GM12878 (cell line): ENCODE measurements at regions not wholly inside any gene's neighbourhood (a gene's known extent, or its start where the extent isn't known, plus 50 kb on each side); places are given as distances from the start of the nearest gene placed in this dataset.

Experiments
- ATAC-seq: fragments of 200-7000 bp; cut with Tn5 transposase; 3 replicates; pipeline ENCODE4 v1.9.1; 2020; ENCODE audit warnings: mild to moderate bottlenecking, moderate library complexity
- BruUV-seq: library from RNA; stranded (reverse); fragments of 400-500 nt; replicated peaks from 2 replicates; lab custom pipeline; 2021; lab: Mats Ljungman, UMichigan
- CTCF ChIA-PET: fragments of 300-600 bp; sonication (Branson Sonifier 250); formaldehyde crosslinking; extraction: SDS; loops from one replicate; lab custom pipeline; 2021; ENCODE audit warnings: inconsistent platforms; lab: Yijun Ruan, JAX
- POLR2A ChIA-PET: fragments of 350-600 bp; formaldehyde crosslinking; extraction: SDS; loops from one replicate; lab custom pipeline; 2021; ENCODE audit warnings: inconsistent platforms; lab: Charles Lee
- RAD21 ChIA-PET: fragments of 300-600 bp; sonication (Branson Sonifier 250); formaldehyde crosslinking; loops from one replicate; lab custom pipeline; 2023; ENCODE audit warnings: antibody characterized with exemption; ENCODE audit not compliant: unreplicated experiment; lab: Charles Lee
- SMC1A ChIA-PET: fragments of 300-600 bp; sonication (Branson Sonifier 250); formaldehyde crosslinking; loops from one replicate; lab custom pipeline; 2023; ENCODE audit not compliant: unreplicated experiment, uncharacterized antibody; lab: Charles Lee
- DNase-seq: peaks from one replicate; pipeline ENCODE4 v3.0.0-alpha.2; 2011; ENCODE audit warnings: low read depth, low spot score
- FAIRE-seq: peaks from 3 replicates; lab custom pipeline; 2011; peaks lifted over from hg19 to GRCh38; lab: Jason Lieb, UNC
- H2AFZ ChIP-seq: 2 replicates; pipeline ENCODE4 v1.6.0; 2011; ENCODE audit warnings: low read depth, low read length, control low read depth; ENCODE audit not compliant: control insufficient read depth
- H3K27ac ChIP-seq: 2 replicates; pipeline ENCODE4 v1.5.1; 2011; ENCODE audit warnings: control low read depth; ENCODE audit not compliant: control insufficient read depth, insufficient read depth
- H3K27me3 ChIP-seq, 2 experiments: replicated peaks in 1 of 2; 2 replicates each; pipeline versions ENCODE4 v1.6.0 to v1.6.1; 2011; ENCODE audit warnings: low read length in 1 of 2; ENCODE audit not compliant: control insufficient read depth in 2 of 2, insufficient read depth in 2 of 2
- H3K36me3 ChIP-seq, 2 experiments: 2 replicates each; pipeline ENCODE4 v1.5.1; 2011; ENCODE audit warnings: low read length in 1 of 2; ENCODE audit not compliant: control insufficient read depth in 2 of 2, insufficient read depth in 2 of 2
- H3K4me1 ChIP-seq: 2 replicates; pipeline ENCODE4 v1.6.1; 2011; ENCODE audit warnings: mild to moderate bottlenecking, low read length, moderate library complexity, mixed read lengths; ENCODE audit not compliant: control insufficient read depth, insufficient read depth
- H3K4me2 ChIP-seq: 2 replicates; pipeline ENCODE4 v1.6.0; 2011; ENCODE audit warnings: control low read depth; ENCODE audit not compliant: control insufficient read depth, insufficient read depth
- H3K4me3 ChIP-seq: fragments of 200-600 bp; sonication (generic); 2 replicates; pipeline ENCODE4 v1.5.1; 2016
- H3K79me2 ChIP-seq: 2 replicates; pipeline ENCODE4 v1.6.0; 2011; ENCODE audit warnings: low read length; ENCODE audit not compliant: control insufficient read depth, insufficient read depth
- H3K9ac ChIP-seq: 2 replicates; pipeline ENCODE4 v1.8.0; 2011; ENCODE audit warnings: low read length, control low read depth, mixed read lengths; ENCODE audit not compliant: control insufficient read depth, insufficient read depth
- H3K9me3 ChIP-seq: replicated peaks from 3 replicates; pipeline ENCODE4 v1.5.1; 2011; ENCODE audit warnings: mild to moderate bottlenecking, low read length; ENCODE audit not compliant: control insufficient read depth, insufficient read depth
- H4K20me1 ChIP-seq: 2 replicates; pipeline ENCODE4 v1.6.0; 2011; ENCODE audit not compliant: control insufficient read depth, insufficient read depth
- CHD2 ChIP-seq: IDR thresholded peaks from 2 replicates; pipeline ENCODE4 v1.6.1; 2011; ENCODE audit warnings: low read depth, low read length, improper control_type of control experiment, borderline replicate concordance
- CREB1 ChIP-seq: IDR thresholded peaks from 2 replicates; pipeline ENCODE4 v1.6.1; 2012; ENCODE audit warnings: low read depth, mild to moderate bottlenecking, inconsistent platforms
- EED ChIP-seq: sonication (generic); IDR thresholded peaks from 2 replicates; pipeline ENCODE4 v1.6.1; 2016; ENCODE audit warnings: antibody characterized with exemption, low read depth
- ESRRA ChIP-seq: IDR thresholded peaks from 2 replicates; pipeline ENCODE4 v1.6.1; 2012; ENCODE audit warnings: mild to moderate bottlenecking, low read length, improper control_type of control experiment
- NR2F1 ChIP-seq: fragments of 450-650 bp; conservative IDR thresholded peaks from 2 replicates; pipeline ENCODE4 v1.6.1; 2017; ENCODE audit warnings: mild to moderate bottlenecking
- PML ChIP-seq: IDR thresholded peaks from 2 replicates; pipeline ENCODE4 v1.6.1; 2012; ENCODE audit warnings: low read length, inconsistent platforms
- RAD21 ChIP-seq: IDR thresholded peaks from 2 replicates; pipeline ENCODE4 v1.6.1; 2011; ENCODE audit warnings: mild to moderate bottlenecking, low read depth, low read length, moderate library complexity; ENCODE audit not compliant: insufficient read depth
- ZBED1 ChIP-seq: IDR thresholded peaks from 2 replicates; pipeline ENCODE4 v1.6.1; 2016; ENCODE audit warnings: borderline replicate concordance
- ZNF384 ChIP-seq: IDR thresholded peaks from 2 replicates; pipeline ENCODE4 v1.6.1; 2012; ENCODE audit warnings: low read depth, mild to moderate bottlenecking, low read length, improper control_type of control experiment, borderline replicate concordance
- WGBS: methylation state at CpG from one replicate; pipeline ENCODE4 v1.1.6; 2016; ENCODE audit warnings: low lambda C conversion rate; ENCODE audit not compliant: insufficient replicate concordance, insufficient coverage; ENCODE audit errors: missing lambda C conversion rate; 5-methylcytosine and 5-hydroxymethylcytosine counted together
- in situ Hi-C: fragments of 300-500 bp; cut with MboI; formaldehyde crosslinking; loops from 9 replicates; pipeline ENCODE4 v1.14.3; 2018; ENCODE audit warnings: mixed read lengths
- intact Hi-C: fragments of 100-400 bp; cut with micrococcal nuclease; formaldehyde crosslinking; loops from one replicate; pipeline ENCODE4 v1.14.2; 2022; ENCODE audit not compliant: unreplicated experiment
- TF ChIP-seq, protein P1 (sequence below): IDR thresholded peaks from 2 replicates; pipeline ENCODE4 v1.6.1; 2011; ENCODE audit warnings: borderline replicate concordance, low read depth, mild to moderate bottlenecking, moderate library complexity, low read length; ENCODE audit not compliant: insufficient read depth, poor library complexity, severe bottlenecking
- TF ChIP-seq, protein P2 (sequence below): IDR thresholded peaks from 2 replicates; pipeline ENCODE4 v1.6.1; 2012; ENCODE audit warnings: low read depth, low read length, improper control_type of control experiment

DNA sequence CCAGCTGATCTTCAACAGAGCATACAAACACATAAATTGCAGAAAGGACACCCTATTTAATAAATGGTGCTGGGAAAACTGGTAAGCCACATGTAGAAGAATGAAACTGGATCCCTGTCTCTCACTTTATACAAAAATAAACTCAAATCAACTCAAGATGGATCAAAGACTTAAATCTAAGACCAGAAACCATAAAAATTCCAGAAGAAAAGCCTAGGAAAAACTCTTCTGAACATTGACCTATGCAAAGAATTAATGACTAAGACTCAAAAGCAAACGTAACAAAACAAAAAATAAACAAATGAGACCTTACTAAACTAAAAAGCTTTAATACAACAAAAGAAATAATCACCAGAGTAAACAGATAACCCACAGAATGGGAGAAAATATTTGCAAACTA lies 74.5 kb upstream of the ABCC4 start (continued):
- TF ChIP-seq, protein P1, sequence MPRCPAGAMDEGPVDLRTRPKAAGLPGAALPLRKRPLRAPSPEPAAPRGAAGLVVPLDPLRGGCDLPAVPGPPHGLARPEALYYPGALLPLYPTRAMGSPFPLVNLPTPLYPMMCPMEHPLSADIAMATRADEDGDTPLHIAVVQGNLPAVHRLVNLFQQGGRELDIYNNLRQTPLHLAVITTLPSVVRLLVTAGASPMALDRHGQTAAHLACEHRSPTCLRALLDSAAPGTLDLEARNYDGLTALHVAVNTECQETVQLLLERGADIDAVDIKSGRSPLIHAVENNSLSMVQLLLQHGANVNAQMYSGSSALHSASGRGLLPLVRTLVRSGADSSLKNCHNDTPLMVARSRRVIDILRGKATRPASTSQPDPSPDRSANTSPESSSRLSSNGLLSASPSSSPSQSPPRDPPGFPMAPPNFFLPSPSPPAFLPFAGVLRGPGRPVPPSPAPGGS, result no peak
- TF ChIP-seq NR2F1 (no peak), CHD2 (no peak)

DNA sequence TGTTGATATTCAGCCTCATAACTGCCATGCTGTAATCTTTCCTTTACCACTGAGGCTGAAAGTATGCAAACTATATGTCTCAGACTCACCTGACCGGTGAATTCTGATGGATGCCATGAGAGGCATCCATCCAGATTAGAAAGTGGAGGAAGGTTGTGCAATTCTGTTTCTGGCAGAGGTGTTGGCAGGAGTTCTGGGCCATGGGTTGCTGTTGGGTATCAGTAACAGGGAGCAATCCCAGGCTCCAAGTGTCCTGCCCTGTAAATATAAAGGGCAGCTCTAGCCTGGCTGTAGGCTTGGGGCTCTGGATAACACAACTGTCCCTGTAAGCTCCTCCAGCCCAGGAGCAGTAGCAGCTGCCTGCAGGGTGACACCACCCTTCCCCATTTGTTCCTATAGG lies 77.4 kb upstream of the ABCC4 start:
- ChIA-PET RAD21 (interaction anchor here (0.8 to 9.8 kb wide), 5 partner anchors 18 to 187 kb away, joined by 3 to 222 read pairs (median 4); no protein-coding TSS in a partner anchor), CTCF (interaction anchor here (1.7 to 11.8 kb wide), 7 partner anchors 9 to 195 kb away, joined by 5 to 340 read pairs (median 36); partner anchors contain the start of gene ABCC4), SMC1A (interaction anchor here (0.6 to 10.3 kb wide), 7 partner anchors 15 to 278 kb away, joined by 3 to 229 read pairs (median 6); partner anchors contain the start of gene ABCC4), POLR2A (no interaction called here)
- no peaks in the 10 kb centered on the region for H3K79me2 ChIP-seq
- H3K27ac ChIP-seq, result no peak overlapping the region
- BruUV-seq, result no TSS peak
- no peak for ATAC-seq
- no peak overlapping the region for H3K4me3 ChIP-seq
- peaks cover 16% of the 10 kb centered on the region for H3K4me1 ChIP-seq
- H3K9ac ChIP-seq, result no peak overlapping the region
- TF ChIP-seq, protein P2, sequence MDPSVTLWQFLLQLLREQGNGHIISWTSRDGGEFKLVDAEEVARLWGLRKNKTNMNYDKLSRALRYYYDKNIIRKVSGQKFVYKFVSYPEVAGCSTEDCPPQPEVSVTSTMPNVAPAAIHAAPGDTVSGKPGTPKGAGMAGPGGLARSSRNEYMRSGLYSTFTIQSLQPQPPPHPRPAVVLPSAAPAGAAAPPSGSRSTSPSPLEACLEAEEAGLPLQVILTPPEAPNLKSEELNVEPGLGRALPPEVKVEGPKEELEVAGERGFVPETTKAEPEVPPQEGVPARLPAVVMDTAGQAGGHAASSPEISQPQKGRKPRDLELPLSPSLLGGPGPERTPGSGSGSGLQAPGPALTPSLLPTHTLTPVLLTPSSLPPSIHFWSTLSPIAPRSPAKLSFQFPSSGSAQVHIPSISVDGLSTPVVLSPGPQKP, result no peak
- TF ChIP-seq RAD21 (no peak), PML (no peak), ZNF384 (no peak), CREB1 (no peak), ESRRA (no peak), EED (no peak), ZBED1 (no peak)
- no peak overlapping the region for H3K4me2 ChIP-seq
- DNase-seq, result no peak
- H3K36me3 ChIP-seq, result no peaks in the 10 kb centered on the region
- in situ Hi-C loops, result no loop called here
- no peak overlapping the region for H2AFZ ChIP-seq
- FAIRE-seq, result no peak
- intact Hi-C loops, result no loop called here
- H3K9me3 ChIP-seq, result no peaks in the 10 kb centered on the region
- H3K27me3 ChIP-seq, result no peaks in the 10 kb centered on the region
- no peaks in the 10 kb centered on the region for H4K20me1 ChIP-seq
- 0% methylated on average over 1 of the region's 1 CpG for WGBS
